NCI-H2171 (cell line): ENCODE measurements at regions not wholly inside any gene's neighbourhood (a gene's known extent, or its start where the extent isn't known, plus 50 kb on each side); places are given as distances from the start of the nearest gene placed in this dataset.

Experiments
- DNase-seq: peaks from one replicate; lab custom pipeline; 2025; lab: John Stamatoyannopoulos, UW

DNA sequence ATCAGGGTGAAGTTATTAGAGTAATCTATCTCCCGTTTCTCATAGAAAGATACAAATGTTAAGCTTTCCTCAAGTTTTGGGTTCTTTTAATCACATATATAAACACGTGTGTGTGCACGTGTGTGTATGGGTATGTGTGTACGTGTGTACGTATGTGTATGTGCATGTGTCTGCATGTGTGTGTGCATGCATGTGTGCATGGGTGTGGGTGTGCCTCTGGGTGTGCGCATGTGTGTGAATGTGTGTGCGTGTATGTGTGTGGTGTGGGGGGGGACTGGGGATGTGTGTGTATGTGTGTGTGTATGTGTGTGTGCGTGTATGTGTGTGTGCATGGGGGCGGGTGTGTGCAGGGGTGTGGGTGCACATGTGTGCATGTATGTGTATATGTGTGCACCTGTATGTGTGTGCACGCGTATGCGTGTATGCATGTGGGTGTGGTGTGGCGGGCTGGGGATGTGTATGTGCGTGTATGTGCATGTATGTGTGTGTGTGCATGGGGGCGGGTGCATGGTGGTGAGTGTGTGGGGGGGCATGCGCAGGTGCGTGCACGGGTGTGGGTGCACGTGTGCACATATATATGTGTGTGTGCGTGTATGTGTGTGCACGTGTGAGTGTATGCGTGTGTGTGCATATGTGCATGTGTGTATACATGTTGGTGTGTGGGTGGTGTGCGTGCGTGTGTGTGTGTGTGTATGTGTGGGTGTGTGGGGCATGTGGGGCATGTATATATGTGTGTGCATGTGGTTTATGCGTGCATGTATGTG, 304.0 kb downstream of the MBD2 start:
- DNase-seq: no peak

DNA sequence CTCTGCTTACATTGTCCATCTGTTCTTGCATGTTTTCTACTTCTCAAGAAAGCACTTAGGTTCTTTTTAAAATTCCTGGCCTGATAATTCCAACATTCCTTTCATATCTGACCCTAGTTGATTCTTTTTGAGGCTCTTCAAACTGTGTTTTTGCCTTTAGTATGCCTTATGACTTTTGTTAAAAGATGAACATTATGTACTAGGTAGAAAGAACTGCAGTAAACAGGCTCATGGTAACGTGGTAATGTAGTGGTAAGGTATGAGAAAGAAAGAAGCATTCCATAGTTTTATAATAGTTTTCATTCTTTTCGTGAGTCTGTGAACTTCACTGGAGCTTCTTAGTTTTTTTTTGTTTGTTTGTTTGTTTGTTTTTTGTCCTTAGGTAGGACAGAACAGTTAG, 306.4 kb downstream of the MBD2 start:
- DNase-seq: no peak

DNA sequence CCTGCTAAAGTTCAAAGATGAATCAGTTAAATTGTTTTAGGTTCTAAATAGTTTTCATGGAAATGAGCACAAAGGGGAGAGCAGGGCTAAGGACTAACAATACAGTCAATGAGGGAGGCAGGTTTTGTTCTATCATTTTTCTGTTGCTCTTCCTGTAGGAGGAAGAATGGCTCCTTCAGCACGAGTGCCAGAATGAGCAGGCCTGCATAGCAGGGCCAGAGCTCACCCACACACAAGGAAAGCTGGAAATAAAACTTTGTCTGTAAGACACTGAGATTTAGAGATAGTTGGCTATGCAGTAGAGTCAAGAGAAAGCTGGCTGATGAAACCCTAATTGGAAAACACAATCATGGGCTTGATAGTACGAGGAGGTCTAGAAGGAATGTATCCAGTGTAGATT, 313.3 kb downstream of the MBD2 start:
- DNase-seq: no peak

DNA sequence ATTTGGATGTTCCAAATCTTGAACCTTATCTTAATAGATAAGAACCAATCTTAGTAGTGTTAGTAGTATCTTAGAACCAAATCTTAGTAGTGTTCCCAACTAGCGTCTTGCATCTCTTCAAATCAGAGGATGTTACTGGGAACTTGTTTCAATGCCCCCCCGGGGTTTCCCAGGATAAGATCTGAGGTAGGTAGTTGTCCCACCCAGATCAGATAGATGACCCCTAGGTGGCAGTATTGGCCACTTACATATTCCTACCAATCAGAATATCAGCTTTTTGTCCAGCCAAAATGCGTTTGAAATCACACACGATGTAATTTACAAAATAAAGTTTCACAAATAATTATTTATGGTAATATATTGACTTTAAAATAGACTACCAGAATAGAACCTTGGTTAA, 314.8 kb downstream of the MBD2 start:
- DNase-seq: no peak

DNA sequence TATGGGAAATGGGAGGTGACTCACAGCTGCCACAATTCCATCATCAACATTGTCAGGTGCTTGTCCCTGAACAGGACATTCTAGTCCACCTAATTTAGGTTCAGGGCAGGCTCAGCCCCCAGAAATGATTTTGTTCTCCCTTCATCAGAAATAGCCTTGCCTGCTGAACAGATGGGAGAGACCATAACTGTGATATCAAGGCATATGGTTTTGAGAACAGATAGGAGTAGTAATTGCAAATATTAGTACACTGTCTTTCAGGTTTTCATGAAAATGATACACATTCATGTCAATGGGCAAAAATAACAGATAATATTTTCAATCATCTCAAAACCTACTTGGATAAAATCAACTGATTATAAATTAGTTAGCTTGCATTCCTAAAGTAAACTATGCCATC, 316.5 kb downstream of the MBD2 start:
- no peak for DNase-seq

DNA sequence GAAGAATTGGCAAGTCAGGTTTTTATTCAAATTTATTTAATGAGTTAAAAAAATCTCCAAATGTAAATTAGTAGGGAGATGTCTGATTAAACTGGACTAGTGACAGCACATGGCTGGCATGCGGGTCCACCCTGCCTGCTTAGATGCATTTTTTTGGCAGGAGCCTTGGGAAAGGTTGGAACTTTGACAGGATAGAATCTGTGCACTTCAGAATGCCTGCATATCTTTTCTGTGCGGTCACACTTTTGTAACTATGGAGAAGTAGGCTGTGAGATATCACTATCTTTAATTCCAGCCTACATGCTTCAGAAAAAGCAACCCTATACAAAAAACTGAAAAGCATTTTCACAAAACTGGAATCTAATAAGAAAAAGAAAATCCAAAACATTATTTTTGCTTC, 317.8 kb downstream of the MBD2 start:
- no peak for DNase-seq

DNA sequence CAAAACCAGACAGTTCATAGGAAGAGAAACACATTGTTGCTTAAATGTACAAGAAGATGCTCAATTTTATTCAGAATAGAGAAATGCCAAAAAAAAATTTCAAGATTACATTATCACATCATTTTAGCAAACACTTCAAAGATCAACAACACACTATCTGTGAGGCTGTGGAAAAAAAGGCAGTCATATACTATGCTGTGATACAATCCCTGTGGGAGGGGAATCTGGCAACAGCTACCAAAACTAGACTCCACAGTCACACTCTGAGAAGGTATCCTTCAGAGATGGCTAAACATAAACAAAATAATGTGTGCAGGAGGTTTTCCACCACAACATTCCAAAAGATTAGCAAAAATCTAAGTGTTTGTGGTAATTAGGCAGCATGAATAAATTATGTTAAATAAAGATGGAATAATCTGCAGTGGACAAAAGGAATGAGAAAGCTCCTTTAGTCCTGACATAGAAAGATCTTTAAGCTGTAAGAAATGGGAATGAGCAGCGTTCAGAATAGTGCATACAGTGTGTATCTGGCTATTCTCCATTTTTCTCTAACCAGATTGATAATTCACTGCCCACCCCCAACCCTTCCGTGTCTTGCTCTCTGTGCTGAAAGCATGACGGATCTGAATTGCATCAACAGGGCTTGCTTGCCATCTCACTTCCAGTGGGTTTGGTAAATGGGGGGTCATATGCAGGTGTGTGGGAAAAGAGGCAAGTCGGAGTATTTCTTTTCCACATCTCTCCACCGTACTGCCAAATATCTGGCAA, 329.6 kb downstream of the MBD2 start:
- DNase-seq: no peak

DNA sequence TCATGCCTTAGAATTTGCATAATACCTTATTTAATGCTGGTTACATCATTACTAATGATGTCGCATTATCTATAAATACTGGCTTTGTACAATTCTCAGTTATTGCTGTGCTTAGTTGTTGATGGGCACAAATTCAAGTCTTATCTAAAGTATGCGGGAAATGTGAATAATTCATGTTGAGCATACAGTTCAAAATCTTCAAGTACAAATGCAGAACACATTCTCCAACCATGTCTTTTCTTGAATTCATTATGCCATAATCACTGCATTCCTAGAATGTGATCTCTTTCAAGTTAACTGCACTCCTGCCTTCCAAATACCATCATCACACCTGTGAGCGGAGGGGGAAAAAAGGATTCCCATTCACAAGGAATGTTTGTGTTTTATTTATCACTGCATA, 337.0 kb downstream of the MBD2 start:
- no peak for DNase-seq

DNA sequence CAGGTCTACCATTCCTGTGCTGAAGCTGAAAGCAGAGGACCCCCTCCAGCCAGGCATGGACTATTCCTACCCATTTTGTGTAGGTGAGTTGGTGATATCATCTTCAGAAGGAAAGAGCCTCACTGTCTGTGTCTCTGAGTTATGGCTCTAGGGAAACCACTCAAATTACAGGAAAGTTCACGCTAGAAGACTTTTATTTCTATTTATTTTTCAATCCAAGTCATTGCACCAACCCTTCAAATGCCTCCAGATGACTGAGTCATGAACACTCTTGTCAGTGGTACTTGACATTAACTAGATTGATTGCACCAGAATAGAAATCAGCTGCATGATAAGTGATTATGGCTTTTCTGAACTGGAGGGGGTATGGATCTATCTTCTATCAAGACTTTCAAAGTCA, 338.4 kb downstream of the MBD2 start:
- DNase-seq: no peak

DNA sequence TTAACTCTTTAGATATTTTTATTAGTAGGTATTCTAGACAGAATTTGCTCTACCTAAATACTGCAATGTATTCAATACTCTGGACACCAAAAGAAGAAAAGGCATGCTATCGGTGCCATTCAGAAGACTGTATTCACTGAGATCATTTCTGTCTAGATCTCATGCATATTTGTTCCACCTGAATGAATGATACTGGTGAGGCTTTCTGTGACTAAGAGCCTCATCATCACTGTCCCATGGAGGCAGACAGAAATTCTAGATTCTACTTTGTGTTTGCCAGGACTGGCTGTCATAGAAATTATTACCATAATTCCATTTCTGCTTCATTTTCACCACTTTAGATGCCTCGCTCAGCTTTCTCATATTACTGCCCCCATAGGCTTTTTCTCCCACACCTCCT, 340.7 kb downstream of the MBD2 start:
- no peak for DNase-seq

DNA sequence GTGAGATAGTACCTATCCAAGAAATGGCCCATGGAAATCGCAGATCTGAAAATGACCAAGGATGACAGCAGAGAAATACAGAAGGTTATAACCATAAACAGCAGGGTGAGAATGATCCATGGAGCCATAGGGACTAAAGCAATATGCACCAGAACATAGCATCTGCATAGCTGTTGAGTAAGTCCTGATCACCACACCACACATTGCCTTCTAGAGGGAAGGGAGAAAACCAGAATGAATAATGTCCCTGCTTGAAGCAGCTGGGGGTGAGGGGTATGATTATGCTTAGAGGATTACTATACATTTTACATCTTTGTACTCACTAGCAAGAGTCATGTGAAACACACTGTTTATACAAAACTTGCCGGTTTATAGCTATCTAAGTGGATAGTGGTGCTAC, 350.4 kb downstream of the MBD2 start:
- DNase-seq: no peak

DNA sequence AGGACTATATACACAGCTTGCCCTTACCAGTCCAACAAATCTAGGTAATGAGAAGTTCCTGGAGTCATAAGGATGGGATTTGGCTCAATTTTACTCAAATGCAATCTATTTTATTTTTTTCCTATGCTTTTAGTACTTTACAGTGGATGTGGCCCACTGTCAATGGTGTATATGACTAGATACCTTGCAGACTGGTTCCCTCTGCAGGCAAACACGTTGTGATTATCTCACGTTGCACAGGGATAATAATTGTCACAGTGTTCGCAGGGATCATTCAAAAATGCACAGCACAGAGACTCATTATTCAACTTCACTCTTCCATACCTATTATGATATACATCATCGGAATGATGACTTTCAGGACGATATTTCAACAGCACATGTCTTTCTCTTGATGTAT, 359.7 kb downstream of the MBD2 start:
- DNase-seq: no peak

DNA sequence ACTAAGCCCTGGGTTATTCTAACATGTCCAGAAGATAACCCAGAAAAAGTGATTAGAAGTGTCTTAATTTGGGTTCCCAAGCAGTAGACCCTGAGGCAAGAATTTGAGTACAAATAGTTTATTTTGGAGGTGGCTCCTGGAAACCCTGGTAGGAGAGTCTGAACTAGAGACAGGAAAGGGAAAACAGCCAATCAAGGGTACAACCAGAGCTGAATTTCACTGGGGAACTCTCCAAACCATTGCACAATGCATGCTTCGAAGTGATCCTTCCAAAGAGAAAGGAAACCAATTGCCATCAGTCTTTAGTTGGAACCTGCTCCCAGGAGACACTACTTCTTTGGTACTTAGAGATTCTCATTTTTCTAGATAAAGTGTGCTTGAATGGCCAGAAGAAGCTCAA, 361.5 kb downstream of the MBD2 start:
- no peak for DNase-seq

DNA sequence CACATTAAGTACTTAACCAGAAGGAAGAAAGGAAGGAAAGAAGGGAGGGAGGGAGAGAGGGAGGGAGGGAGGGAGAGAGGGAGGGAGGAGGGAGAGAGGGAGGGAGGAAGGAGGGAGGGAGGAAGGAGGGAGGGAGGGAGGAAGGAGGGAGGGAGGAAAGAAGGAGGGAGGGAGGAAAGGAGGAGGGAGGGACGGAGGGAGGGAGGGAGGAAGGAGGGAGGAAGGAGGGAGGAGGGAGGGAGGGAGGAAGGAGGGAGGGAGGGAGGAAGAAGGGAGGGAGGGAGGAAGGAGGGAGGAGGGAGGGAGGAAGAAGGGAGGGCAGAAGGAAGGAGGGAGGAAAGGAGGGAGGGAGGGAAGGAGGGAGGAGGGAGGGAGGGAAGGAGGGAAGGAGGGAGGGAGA, 363.3 kb downstream of the MBD2 start:
- no peak for DNase-seq

DNA sequence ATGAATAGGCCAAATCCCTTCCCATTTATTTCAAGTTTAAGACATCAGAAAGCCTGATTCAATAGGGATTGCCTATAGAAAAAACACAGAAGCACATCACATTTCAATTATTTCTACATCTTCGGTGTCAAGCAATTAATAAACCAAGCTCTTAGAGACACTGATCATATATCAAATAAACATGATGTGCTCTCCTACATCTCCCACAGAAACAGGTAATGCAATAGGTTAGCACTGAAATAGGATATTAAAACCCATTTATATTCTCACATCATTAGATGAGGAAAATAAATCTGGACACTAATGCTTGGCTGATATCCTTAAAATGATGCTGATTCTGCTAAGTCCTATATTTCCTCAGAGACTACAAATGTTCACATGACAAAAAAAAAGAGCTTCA, 364.7 kb downstream of the MBD2 start:
- DNase-seq: no peak

DNA sequence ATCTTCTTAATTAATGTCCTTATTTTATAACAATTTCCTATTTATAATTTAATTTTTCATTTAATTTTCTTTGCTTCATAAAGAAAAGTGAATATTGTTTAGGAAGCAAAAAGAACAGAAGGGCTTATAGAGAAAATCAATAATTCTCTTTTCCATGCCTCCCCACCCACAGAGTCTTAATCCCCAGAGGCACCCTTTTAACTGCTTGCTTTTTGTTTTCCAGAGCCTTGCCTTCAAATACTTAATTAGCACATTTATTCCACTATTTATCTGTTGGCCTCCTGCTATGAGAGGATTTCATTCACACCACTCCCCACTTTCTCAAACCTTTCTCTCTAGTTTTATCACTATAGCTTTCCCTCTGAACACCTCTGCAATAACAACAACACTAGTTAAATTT, 373.6 kb downstream of the MBD2 start:
- DNase-seq: peak; percentile 61

DNA sequence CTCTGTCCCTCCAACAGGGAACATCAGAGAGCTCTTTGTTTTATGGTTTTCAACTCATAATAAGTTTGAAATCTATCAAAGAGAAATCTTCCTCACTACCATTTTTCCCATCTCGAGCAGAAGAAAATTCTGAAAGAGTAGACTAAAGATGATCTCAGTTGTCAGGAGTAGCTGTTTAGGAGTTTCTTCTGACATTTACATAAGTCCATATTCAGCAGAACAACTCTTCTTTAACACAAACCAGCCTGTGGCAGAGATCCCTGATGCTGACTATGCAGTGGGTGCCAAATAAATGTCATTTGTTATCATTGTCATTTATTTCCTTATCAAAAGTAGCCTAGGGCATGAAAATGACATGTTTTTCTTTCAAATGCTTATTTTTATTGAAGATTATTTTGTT, 380.7 kb downstream of the MBD2 start:
- no peak for DNase-seq

DNA sequence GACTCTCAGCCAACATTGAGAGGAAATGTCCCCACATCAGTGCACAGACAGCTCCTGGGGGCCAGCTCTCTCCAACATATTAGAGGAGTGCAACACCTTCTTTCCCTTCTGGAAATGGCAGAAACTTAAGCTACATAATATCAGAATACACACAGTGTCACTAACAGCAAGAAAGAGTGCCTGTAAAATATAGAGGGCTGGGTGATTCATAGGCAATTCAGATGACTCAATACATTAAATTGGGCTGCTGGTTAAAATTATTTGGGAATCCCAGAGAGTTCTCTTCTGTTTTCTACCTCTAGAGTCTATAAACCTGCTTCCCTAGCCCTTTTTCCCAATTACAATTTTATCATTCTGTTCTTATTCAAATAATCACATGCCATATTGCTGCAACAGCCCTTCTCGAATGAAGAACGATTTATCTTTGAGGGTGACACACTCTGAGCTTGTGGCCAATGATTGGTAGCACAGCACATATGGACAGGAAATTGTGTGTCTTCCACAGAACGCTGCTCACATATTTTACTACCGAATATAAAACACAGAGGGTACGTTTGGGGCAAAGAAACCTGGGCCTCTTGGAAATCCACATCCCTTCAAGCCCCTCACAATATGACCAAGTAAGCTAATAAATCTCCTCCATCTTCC, 381.2 kb downstream of the MBD2 start:
- DNase-seq: no peak

DNA sequence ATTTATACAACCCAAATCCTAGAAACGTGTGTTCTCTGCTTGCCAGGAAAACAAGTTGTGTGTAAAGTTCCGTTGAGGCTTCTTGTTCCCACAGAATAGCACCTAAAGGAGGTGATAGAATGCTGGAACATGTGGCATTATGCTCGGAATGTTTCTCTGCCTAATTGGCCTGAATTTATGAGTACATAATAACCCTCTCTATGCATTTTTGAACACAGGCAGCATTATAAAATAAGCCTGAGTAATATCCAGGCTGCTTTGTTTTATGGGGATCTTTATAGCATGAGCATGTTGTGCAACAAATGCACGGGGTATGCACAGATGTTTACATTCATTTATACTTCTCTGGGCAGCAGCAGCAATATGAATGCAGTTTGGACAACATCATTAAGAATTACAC, 385.7 kb downstream of the MBD2 start:
- no peak for DNase-seq

DNA sequence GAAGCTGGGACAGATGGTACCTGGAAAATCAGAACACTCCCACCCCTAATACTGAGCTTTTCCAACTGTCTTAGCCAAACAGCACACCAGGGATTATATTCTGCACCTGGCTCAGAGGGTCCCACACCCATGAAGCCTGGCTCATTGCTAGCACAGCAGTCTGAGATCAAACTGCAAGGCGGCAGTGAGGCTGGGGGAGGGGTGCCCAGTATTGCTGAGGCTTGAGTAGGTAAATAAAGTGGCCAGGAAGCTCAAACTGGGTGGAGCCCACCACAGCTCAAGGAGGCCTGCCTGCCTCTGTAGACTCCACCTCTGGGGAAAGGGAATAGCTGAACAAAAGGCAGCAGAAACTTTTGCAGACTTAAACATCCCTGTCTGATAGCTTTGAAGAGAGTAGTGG, 403.3 kb downstream of the MBD2 start:
- DNase-seq: peak; percentile 62

DNA sequence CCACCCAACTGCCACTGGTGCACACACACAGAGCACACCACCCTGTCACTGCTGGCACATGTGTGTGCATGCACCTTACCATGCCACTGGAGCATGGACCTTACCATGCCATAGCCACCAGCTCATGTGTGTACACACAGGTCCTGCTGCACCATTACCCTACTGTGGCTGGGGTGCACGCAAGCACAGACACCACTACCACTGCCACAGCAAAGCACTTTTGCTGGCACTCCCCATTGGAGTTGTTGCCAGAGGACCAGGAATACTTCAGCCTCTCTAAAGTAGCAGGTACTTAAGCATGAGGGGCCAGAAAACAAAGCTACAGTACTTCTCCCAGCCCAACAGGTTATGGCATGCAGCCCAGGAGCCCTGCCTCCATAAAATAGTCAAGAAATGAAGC, 404.8 kb downstream of the MBD2 start:
- DNase-seq: no peak

DNA sequence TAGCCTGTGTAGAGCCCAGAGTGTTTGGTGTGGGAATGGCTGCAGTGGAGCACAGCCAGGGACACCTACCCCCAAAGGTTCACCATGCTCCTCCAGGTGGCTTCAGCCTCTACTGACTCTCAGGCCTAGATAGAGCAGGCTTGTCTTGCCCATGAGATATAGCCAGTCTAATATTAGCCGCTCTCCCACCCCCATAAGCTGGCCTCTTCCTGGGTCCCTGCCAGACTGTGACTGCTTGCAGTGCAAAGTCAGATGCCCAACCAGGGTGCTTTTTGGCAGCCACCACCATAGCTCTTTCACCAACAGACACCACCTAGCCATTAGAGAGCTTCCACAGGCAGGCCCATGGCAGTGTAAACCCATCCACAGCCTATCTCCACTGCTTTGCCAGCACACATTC, 405.3 kb downstream of the MBD2 start:
- DNase-seq: no peak
